ENCODE measurements at regions not wholly inside any gene's neighbourhood (a gene's known extent, or its start where the extent isn't known, plus 50 kb on each side); places are given as distances from the start of the nearest gene placed in this dataset.

- no peak for DNase-seq (ENCODE audit: low spot score)
Observed at GRCh38 chr22:49155770-49156580, 671.7 kb downstream of the BRD1 start.

GRCh38 chr22:49155039-49155769 is 672.5 kb downstream of the BRD1 start:
- DNase-seq (ENCODE audit: low spot score) = no peak

- no peak for DNase-seq (ENCODE audit: low spot score)
Observed at GRCh38 chr22:49154433-49154832, 673.2 kb downstream of the BRD1 start.

- no peak for DNase-seq (ENCODE audit: low spot score)
Observed at GRCh38 chr22:49153921-49154320, 673.8 kb downstream of the BRD1 start.

GRCh38 chr22:49152939-49153770 is 674.5 kb downstream of the BRD1 start:
- DNase-seq (ENCODE audit: low spot score) = no peak

GRCh38 chr22:49152127-49152938 is 675.3 kb downstream of the BRD1 start:
- DNase-seq (ENCODE audit: low spot score) = no peak

- DNase-seq (ENCODE audit: low spot score) = no peak
Observed at GRCh38 chr22:49151256-49152126, 676.2 kb downstream of the BRD1 start.

GRCh38 chr22:49150801-49151221 is 676.9 kb downstream of the BRD1 start:
- no peak for DNase-seq (ENCODE audit: low spot score)

GRCh38 chr22:49149721-49150608 is 677.7 kb downstream of the BRD1 start:
- DNase-seq (ENCODE audit: low spot score) = no peak

GRCh38 chr22:49148895-49149418 is 678.7 kb downstream of the BRD1 start:
- DNase-seq (ENCODE audit: low spot score) = no peak

GRCh38 chr22:49147617-49148175 is 680.0 kb downstream of the BRD1 start:
- no peak for DNase-seq (ENCODE audit: low spot score)

- no peak for DNase-seq (ENCODE audit: low spot score)
Observed at GRCh38 chr22:49147171-49147570, 680.5 kb downstream of the BRD1 start.

GRCh38 chr22:49146511-49146910 is 681.2 kb downstream of the BRD1 start:
- no peak for DNase-seq (ENCODE audit: low spot score)

GRCh38 chr22:49143812-49144211 is 683.9 kb downstream of the BRD1 start:
- no peak for DNase-seq (ENCODE audit: low spot score)

GRCh38 chr22:49142891-49143290 is 684.8 kb downstream of the BRD1 start:
- no peak for DNase-seq (ENCODE audit: low spot score)

- DNase-seq (ENCODE audit: low spot score) = no peak
Observed at GRCh38 chr22:49142296-49142695, 685.4 kb downstream of the BRD1 start.

GRCh38 chr22:49141761-49142160 is 685.9 kb downstream of the BRD1 start:
- no peak for DNase-seq (ENCODE audit: low spot score)

- no peak for DNase-seq (ENCODE audit: low spot score)
Observed at GRCh38 chr22:49140911-49141665, 686.6 kb downstream of the BRD1 start.

Data from AG08396 (cell line).